Epithelial cell of prostate (primary cell): ENCODE measurements at regions not wholly inside any gene's neighbourhood (a gene's known extent, or its start where the extent isn't known, plus 50 kb on each side); places are given as distances from the start of the nearest gene placed in this dataset.

Experiments used
- DNase-seq: peaks from one replicate; pipeline ENCODE4 v3.0.0-alpha.2; 2011; ENCODE audit warnings: low read depth, low spot score
- H3K27ac ChIP-seq: fragments of 450-650 bp; 2 replicates; pipeline ENCODE4 v1.5.1; 2017; ENCODE audit warnings: mild to moderate bottlenecking

GRCh38 chr9:129339539-129340157 lies 161.6 kb upstream of the IER5L start:
- no peak for DNase-seq
- H3K27ac ChIP-seq = no peak overlapping the region

GRCh38 chr9:129338724-129339430 lies 160.8 kb upstream of the IER5L start:
- no peak overlapping the region for H3K27ac ChIP-seq
- DNase-seq = no peak

- no peak overlapping the region for H3K27ac ChIP-seq
Observed at GRCh38 chr9:129337336-129338140, 159.5 kb upstream of the IER5L start.

GRCh38 chr9:129336601-129337331 lies 158.7 kb upstream of the IER5L start:
- peak overlapping the region; percentile 99 for H3K27ac ChIP-seq
- no peak for DNase-seq

More at GRCh38 chr9:129337336-129338140, 159.5 kb upstream of the IER5L start:
- DNase-seq = no peak

GRCh38 chr9:129336130-129336528 lies 158.1 kb upstream of the IER5L start:
- H3K27ac ChIP-seq = peak overlapping the region; percentile 99
- peak; percentile 24 for DNase-seq

- H3K27ac ChIP-seq = peak overlapping the region; percentile 99
- no peak for DNase-seq
Observed at GRCh38 chr9:129335464-129336129, 157.5 kb upstream of the IER5L start.

GRCh38 chr9:129334105-129334935 lies 156.3 kb upstream of the IER5L start:
- peak overlapping the region; percentile 99 for H3K27ac ChIP-seq
- peak; percentile 94 for DNase-seq

GRCh38 chr9:129333617-129334104 lies 155.6 kb upstream of the IER5L start:
- peak; percentile 12 for DNase-seq
- peak overlapping the region; percentile 99 for H3K27ac ChIP-seq

GRCh38 chr9:129332581-129332980 lies 154.5 kb upstream of the IER5L start:
- peak overlapping the region; percentile 99 for H3K27ac ChIP-seq
- DNase-seq = no peak

- peak overlapping the region; percentile 99 for H3K27ac ChIP-seq
- DNase-seq = peak; percentile 84
Observed at GRCh38 chr9:129331772-129332500, 153.9 kb upstream of the IER5L start.

- H3K27ac ChIP-seq = peak overlapping the region; percentile 99
Observed at GRCh38 chr9:129331493-129331765, 153.4 kb upstream of the IER5L start.

GRCh38 chr9:129330711-129331492 lies 152.8 kb upstream of the IER5L start:
- peak overlapping the region; percentile 99 for H3K27ac ChIP-seq
- no peak for DNase-seq

More at GRCh38 chr9:129331493-129331765, 153.4 kb upstream of the IER5L start:
- DNase-seq = no peak

GRCh38 chr9:129328355-129329042 lies 150.4 kb upstream of the IER5L start:
- H3K27ac ChIP-seq = no peak overlapping the region
- DNase-seq = no peak

- DNase-seq = no peak
- H3K27ac ChIP-seq = no peak overlapping the region
Observed at GRCh38 chr9:129327552-129328328, 149.7 kb upstream of the IER5L start.

GRCh38 chr9:129326061-129327005 lies 148.3 kb upstream of the IER5L start:
- no peak overlapping the region for H3K27ac ChIP-seq
- DNase-seq = no peak
